CD14-positive monocyte (primary cell): ENCODE measurements at regions not wholly inside any gene's neighbourhood (a gene's known extent, or its start where the extent isn't known, plus 50 kb on each side); places are given as distances from the start of the nearest gene placed in this dataset.

Experiments
- DNase-seq, 3 donors: peaks; one replicate each; pipeline ENCODE4 v3.0.0-alpha.2; 2011 to 2022
- H2AFZ ChIP-seq: 2 replicates; pipeline ENCODE4 v1.6.0; 2012; ENCODE audit warnings: mild to moderate bottlenecking, low read depth, low read length, inconsistent platforms; ENCODE audit not compliant: insufficient read depth, poor library complexity, severe bottlenecking
- H3K27ac ChIP-seq, 2 donors: 1 replicate in 1 of 2; 2 replicates in 1 of 2; pipeline ENCODE4 v1.5.1; 2012 to 2013; ENCODE audit warnings: low read length in 2 of 2, control low read depth in 1 of 2, inconsistent platforms in 1 of 2, low read depth in 1 of 2, mild to moderate bottlenecking in 1 of 2
- H3K27me3 ChIP-seq, 2 donors: one replicate each; pipeline versions ENCODE4 v1.6.0 to v1.6.1; 2011 to 2013; ENCODE audit warnings: low read length in 2 of 2; ENCODE audit not compliant: control insufficient read depth in 2 of 2, insufficient read depth in 2 of 2
- H3K36me3 ChIP-seq, 2 donors: replicated peaks in 1 of 2; 1 replicate in 1 of 2; 2 replicates in 1 of 2; pipeline versions ENCODE4 v1.5.1 to v1.6.1; 2012 to 2013; ENCODE audit warnings: low read length in 2 of 2, control low read depth in 1 of 2, inconsistent platforms in 1 of 2, mild to moderate bottlenecking in 1 of 2; ENCODE audit not compliant: insufficient read depth in 2 of 2, control insufficient read depth in 1 of 2
- H3K4me1 ChIP-seq, 2 donors: 1 replicate in 1 of 2; 2 replicates in 1 of 2; pipeline versions ENCODE4 v1.5.1 to v1.6.1; 2012 to 2013; ENCODE audit warnings: low read length in 2 of 2, control low read depth in 1 of 2, inconsistent platforms in 1 of 2, mild to moderate bottlenecking in 1 of 2, moderate library complexity in 1 of 2; ENCODE audit not compliant: insufficient read depth in 2 of 2, control insufficient read depth in 1 of 2
- H3K4me2 ChIP-seq: replicated peaks from 2 replicates; pipeline ENCODE3; 2012; ENCODE audit warnings: low read length, moderate library complexity, mild to moderate bottlenecking; ENCODE audit not compliant: poor library complexity, severe bottlenecking; ENCODE audit errors: extremely low read depth
- H3K4me3 ChIP-seq, 3 experiments: fragments of 200-600 bp in 1 of 3; sonication (generic) in 1 of 3; replicated peaks in 1 of 3; 1 replicate in 2 of 3; 2 replicates in 1 of 3; pipeline ENCODE4 v1.5.1; 2011 to 2013; ENCODE audit warnings: low read length in 3 of 3, mild to moderate bottlenecking in 3 of 3, control low read depth in 2 of 3, low read depth in 2 of 3, inconsistent platforms in 1 of 3, moderate library complexity in 1 of 3
- H3K79me2 ChIP-seq: 2 replicates; pipeline ENCODE4 v1.6.0; 2012; ENCODE audit warnings: mild to moderate bottlenecking, control low read depth, inconsistent platforms, low read length, moderate library complexity; ENCODE audit not compliant: insufficient read depth
- H3K9ac ChIP-seq: 2 replicates; pipeline ENCODE4 v1.6.0; 2017; ENCODE audit warnings: low read length, mild to moderate bottlenecking; ENCODE audit not compliant: insufficient read depth, poor library complexity, severe bottlenecking
- H3K9me3 ChIP-seq, 2 donors: replicated peaks in 1 of 2; 1 replicate in 1 of 2; 2 replicates in 1 of 2; pipeline versions ENCODE4 v1.5.1 to v1.6.1; 2012 to 2013; ENCODE audit warnings: low read length in 2 of 2, control low read depth in 1 of 2; ENCODE audit not compliant: control insufficient read depth in 1 of 2, insufficient read depth in 1 of 2
- H4K20me1 ChIP-seq: 2 replicates; pipeline ENCODE4 v1.6.0; 2012; ENCODE audit warnings: mild to moderate bottlenecking, low read length, control low read depth, moderate library complexity; ENCODE audit not compliant: insufficient read depth
- H3K27ac Mint-ChIP-seq, 7 donors: one replicate each; pipeline ENCODE4 v1.8.0; 2020; ENCODE audit warnings: mild to moderate bottlenecking in 7 of 7, mixed read lengths in 7 of 7, moderate library complexity in 6 of 7, inconsistent platforms in 2 of 7
- H3K27me3 Mint-ChIP-seq, 3 donors: one replicate each; pipeline ENCODE4 v1.8.0; 2021 to 2022; ENCODE audit warnings: low read depth in 3 of 3, mild to moderate bottlenecking in 3 of 3, mixed read lengths in 3 of 3, moderate library complexity in 3 of 3, inconsistent platforms in 1 of 3
- H3K36me3 Mint-ChIP-seq, 2 donors: one replicate each; pipeline ENCODE4 v1.8.0; 2020; ENCODE audit warnings: mixed read lengths in 2 of 2, inconsistent platforms in 1 of 2, mild to moderate bottlenecking in 1 of 2
- H3K4me1 Mint-ChIP-seq: one replicate; pipeline ENCODE4 v1.8.0; 2020; ENCODE audit warnings: mild to moderate bottlenecking, mixed read lengths
- H3K4me3 Mint-ChIP-seq, 2 donors: one replicate each; pipeline ENCODE4 v1.8.0; 2020; ENCODE audit warnings: mild to moderate bottlenecking in 2 of 2, mixed read lengths in 2 of 2, moderate library complexity in 1 of 2
- H3K9me3 Mint-ChIP-seq, 7 donors: one replicate each; pipeline ENCODE4 v1.8.0; 2020 to 2022; ENCODE audit warnings: mixed read lengths in 7 of 7, mild to moderate bottlenecking in 6 of 7, moderate library complexity in 6 of 7, inconsistent platforms in 2 of 7
- CTCF ChIP-seq: fragments of 200-600 bp; IDR thresholded peaks from one replicate; pipeline ENCODE4 v1.8.0; 2022; ENCODE audit warnings: antibody characterized with exemption, mild to moderate bottlenecking
- WGBS: methylation state at CpG from one replicate; pipeline ENCODE4 v1.1.5; 2013; ENCODE audit warnings: missing lambda C conversion rate; ENCODE audit not compliant: insufficient coverage; 5-methylcytosine and 5-hydroxymethylcytosine counted together
- intact Hi-C, 2 donors: fragments of 100-400 bp; cut with micrococcal nuclease; formaldehyde crosslinking; loops; one replicate each; pipeline versions ENCODE4 v1.15.0 to v1.15.1; 2023

DNA sequence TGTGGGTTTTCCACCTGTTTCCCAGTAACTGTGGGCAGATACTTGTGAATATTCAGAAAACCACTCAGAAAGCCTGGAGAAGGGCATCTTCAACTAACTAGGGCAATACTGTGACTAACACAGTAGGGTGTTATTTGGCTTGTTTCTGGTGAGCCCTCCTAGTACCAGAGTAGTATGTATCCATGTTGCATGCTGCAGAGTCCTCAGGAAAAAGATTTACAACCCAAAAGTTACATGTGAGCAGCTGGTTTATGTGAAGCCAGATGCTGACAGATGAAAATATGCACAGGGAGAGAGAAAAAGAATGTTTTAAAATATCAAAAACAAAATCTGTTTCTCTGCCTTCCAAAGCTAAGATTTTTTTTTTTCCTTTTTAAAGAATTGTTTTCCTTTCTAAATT lies 333.2 kb upstream of the UBE2E3 start:
- no peak overlapping the region for H2AFZ ChIP-seq
- no peak overlapping the region for H3K4me3 ChIP-seq
- H3K36me3 ChIP-seq, result no peaks in the 10 kb centered on the region
- Mint-ChIP-seq H3K36me3 (no peaks in the 10 kb centered on the region), H3K4me3 (no peak overlapping the region), H3K27me3 (peaks cover 2 to 6% (median 4%) of the 10 kb centered on the region in 3 donors), H3K4me1 (no peaks in the 10 kb centered on the region), H3K27ac (no peak overlapping the region), H3K9me3 (peaks cover 0 to 2% (median 0%) of the 10 kb centered on the region in 7 donors)
- no peaks in the 10 kb centered on the region for H3K79me2 ChIP-seq
- DNase-seq, result no peak
- H3K9me3 ChIP-seq, result no peaks in the 10 kb centered on the region
- no peak overlapping the region for H3K27ac ChIP-seq
- no peak overlapping the region for H3K9ac ChIP-seq
- no peaks in the 10 kb centered on the region for H3K4me1 ChIP-seq
- H4K20me1 ChIP-seq, result no peaks in the 10 kb centered on the region
- no peaks in the 10 kb centered on the region for H3K27me3 ChIP-seq
- intact Hi-C loops, result no loop called here
- TF ChIP-seq CTCF, result no peak
- no peak overlapping the region for H3K4me2 ChIP-seq

- H3K36me3 Mint-ChIP-seq, result no peaks in the 10 kb centered on the region
- H3K4me1 Mint-ChIP-seq, result no peaks in the 10 kb centered on the region
- H3K9ac ChIP-seq, result no peak overlapping the region
- H2AFZ ChIP-seq, result no peak overlapping the region
- H4K20me1 ChIP-seq, result no peaks in the 10 kb centered on the region
- H3K27me3 Mint-ChIP-seq, result peaks cover 2 to 6% (median 4%) of the 10 kb centered on the region in 3 donors
- peaks cover 0 to 2% (median 0%) of the 10 kb centered on the region in 7 donors for H3K9me3 Mint-ChIP-seq
- H3K4me2 ChIP-seq, result no peak overlapping the region
- no CpG with 5 or more reads among the region's 2 CpGs for WGBS
- no peaks in the 10 kb centered on the region for H3K79me2 ChIP-seq
- no peak overlapping the region for H3K27ac Mint-ChIP-seq
- H3K27me3 ChIP-seq, result no peaks in the 10 kb centered on the region
- H3K9me3 ChIP-seq, result no peaks in the 10 kb centered on the region
- H3K4me3 ChIP-seq, result no peak overlapping the region
- no peak overlapping the region for H3K27ac ChIP-seq
- H3K4me3 Mint-ChIP-seq, result no peak overlapping the region
- DNase-seq, result no peak
- intact Hi-C loops, result no loop called here
- no peaks in the 10 kb centered on the region for H3K4me1 ChIP-seq
- no peaks in the 10 kb centered on the region for H3K36me3 ChIP-seq
- TF ChIP-seq CTCF, result no peak
These were observed 333.6 kb upstream of the UBE2E3 start for GRCh38 chr2:180646756-180647155.
